OCI-LY1 (cell line): ENCODE measurements at regions not wholly inside any gene's neighbourhood (a gene's known extent, or its start where the extent isn't known, plus 50 kb on each side); places are given as distances from the start of the nearest gene placed in this dataset.

Experiments used
- H2AFZ ChIP-seq: fragments of 200-600 bp; sonication (generic), shearing (Covaris generic); 2 replicates; pipeline ENCODE4 v1.6.0; 2014; ENCODE audit warnings: antibody characterized with exemption, mild to moderate bottlenecking, low read length
- H3F3A ChIP-seq: fragments of 200-600 bp; sonication (generic), shearing (Covaris generic); 2 replicates; pipeline ENCODE4 v1.6.0; 2014; ENCODE audit warnings: mild to moderate bottlenecking, antibody characterized with exemption, low read length, moderate library complexity; ENCODE audit not compliant: insufficient read depth
- H3K27ac ChIP-seq: fragments of 200-600 bp; sonication (generic); 2 replicates; pipeline ENCODE4 v1.5.1; 2014; ENCODE audit warnings: low read length, mixed run types, mild to moderate bottlenecking, low read depth; ENCODE audit not compliant: poor library complexity, severe bottlenecking
- H3K27me3 ChIP-seq: fragments of 200-600 bp; sonication (generic); 2 replicates; pipeline ENCODE4 v1.6.0; 2014; ENCODE audit warnings: antibody characterized with exemption, mild to moderate bottlenecking, low read length, moderate library complexity; ENCODE audit not compliant: insufficient read depth
- H3K36me3 ChIP-seq: fragments of 200-600 bp; sonication (generic); 2 replicates; pipeline ENCODE4 v1.6.1; 2014; ENCODE audit warnings: mild to moderate bottlenecking, antibody characterized with exemption, low read length, moderate library complexity, mixed read lengths; ENCODE audit not compliant: insufficient read depth
- H3K4me1 ChIP-seq: fragments of 200-600 bp; sonication (generic); 2 replicates; pipeline ENCODE4 v1.5.1; 2014; ENCODE audit warnings: mild to moderate bottlenecking, low read length, moderate library complexity; ENCODE audit not compliant: insufficient read depth, severe bottlenecking
- H3K4me2 ChIP-seq: fragments of 200-600 bp; sonication (generic), shearing (Covaris generic); 2 replicates; pipeline ENCODE4 v1.6.1; 2014; ENCODE audit warnings: low read length
- H3K4me3 ChIP-seq: fragments of 200-600 bp; sonication (generic); 2 replicates; pipeline ENCODE4 v1.5.1; 2014; ENCODE audit warnings: low read length, low read depth, mild to moderate bottlenecking, mixed read lengths; ENCODE audit not compliant: poor library complexity, severe bottlenecking
- H3K79me2 ChIP-seq: fragments of 200-600 bp; shearing (Covaris generic); 2 replicates; pipeline ENCODE4 v1.6.1; 2016; ENCODE audit warnings: mixed run types, low read length, mixed read lengths; ENCODE audit not compliant: insufficient read depth
- H3K9ac ChIP-seq: fragments of 200-600 bp; sonication (generic), shearing (Covaris generic); 2 replicates; pipeline ENCODE4 v1.6.1; 2014; ENCODE audit warnings: mild to moderate bottlenecking, low read length, mixed read lengths
- H3K9me2 ChIP-seq: fragments of 200-600 bp; sonication (generic), shearing (Covaris generic); 2 replicates; pipeline ENCODE4 v1.6.1; 2014; ENCODE audit warnings: low read depth, mild to moderate bottlenecking, low read length, mixed read lengths
- H3K9me3 ChIP-seq: fragments of 200-600 bp; shearing (Covaris generic); 2 replicates; pipeline ENCODE4 v1.6.1; 2014; ENCODE audit warnings: low read length, mixed read lengths
- H4K20me1 ChIP-seq: fragments of 200-600 bp; sonication (generic), shearing (Covaris generic); 2 replicates; pipeline ENCODE4 v1.6.0; 2016; ENCODE audit warnings: mild to moderate bottlenecking, low read length; ENCODE audit not compliant: insufficient read depth
- EZH2 ChIP-seq: fragments of 200-600 bp; sonication (generic), shearing (Covaris generic); IDR thresholded peaks from 2 replicates; pipeline ENCODE4 v1.8.0; 2017; ENCODE audit warnings: borderline replicate concordance, mixed run types, mild to moderate bottlenecking, antibody characterized with exemption, low read length, moderate library complexity, mixed read lengths
- TF ChIP-seq, protein P1 (sequence below): fragments of 200-600 bp; sonication (generic), shearing (Covaris generic); IDR thresholded peaks from 2 replicates; pipeline ENCODE4 v1.5.1; 2017; ENCODE audit warnings: mild to moderate bottlenecking, antibody characterized with exemption, low read length, moderate library complexity, mixed read lengths

DNA sequence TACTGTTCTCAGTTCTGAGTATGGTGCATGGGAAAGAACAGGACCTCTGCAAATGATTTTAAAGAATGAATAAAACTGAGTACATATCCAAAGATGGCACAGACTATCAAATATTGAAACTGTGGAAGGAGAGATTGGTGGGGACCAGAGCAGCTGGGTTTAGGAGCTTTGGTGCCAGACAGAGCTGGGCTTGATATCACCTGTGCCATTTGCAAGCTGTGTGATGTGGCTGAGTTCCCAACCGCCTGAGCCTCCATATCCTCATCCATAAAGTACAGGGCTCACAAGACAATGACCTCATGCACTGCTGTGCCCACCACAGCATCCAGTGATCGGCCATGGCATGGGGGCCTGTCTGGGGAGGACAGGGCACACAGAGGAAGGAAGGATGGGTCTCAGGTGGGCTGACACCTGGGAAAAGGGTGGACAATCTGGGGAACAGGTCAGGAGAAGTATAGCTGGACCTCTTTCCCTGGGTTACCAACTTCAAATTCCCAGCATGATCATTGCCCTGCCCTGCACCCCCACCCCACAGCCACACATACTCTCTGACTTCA, 83.9 kb upstream of the RAB6C start:
- no peaks in the 10 kb centered on the region for H4K20me1 ChIP-seq
- no peaks in the 10 kb centered on the region for H3K36me3 ChIP-seq
- no peak overlapping the region for H3K4me2 ChIP-seq
- H3K4me1 ChIP-seq: no peaks in the 10 kb centered on the region
- no peak overlapping the region for H3K4me3 ChIP-seq
- no peaks in the 10 kb centered on the region for H3K9me3 ChIP-seq
- no peaks in the 10 kb centered on the region for H3K27me3 ChIP-seq
- TF ChIP-seq EZH2: no peak
- TF ChIP-seq, protein P1, sequence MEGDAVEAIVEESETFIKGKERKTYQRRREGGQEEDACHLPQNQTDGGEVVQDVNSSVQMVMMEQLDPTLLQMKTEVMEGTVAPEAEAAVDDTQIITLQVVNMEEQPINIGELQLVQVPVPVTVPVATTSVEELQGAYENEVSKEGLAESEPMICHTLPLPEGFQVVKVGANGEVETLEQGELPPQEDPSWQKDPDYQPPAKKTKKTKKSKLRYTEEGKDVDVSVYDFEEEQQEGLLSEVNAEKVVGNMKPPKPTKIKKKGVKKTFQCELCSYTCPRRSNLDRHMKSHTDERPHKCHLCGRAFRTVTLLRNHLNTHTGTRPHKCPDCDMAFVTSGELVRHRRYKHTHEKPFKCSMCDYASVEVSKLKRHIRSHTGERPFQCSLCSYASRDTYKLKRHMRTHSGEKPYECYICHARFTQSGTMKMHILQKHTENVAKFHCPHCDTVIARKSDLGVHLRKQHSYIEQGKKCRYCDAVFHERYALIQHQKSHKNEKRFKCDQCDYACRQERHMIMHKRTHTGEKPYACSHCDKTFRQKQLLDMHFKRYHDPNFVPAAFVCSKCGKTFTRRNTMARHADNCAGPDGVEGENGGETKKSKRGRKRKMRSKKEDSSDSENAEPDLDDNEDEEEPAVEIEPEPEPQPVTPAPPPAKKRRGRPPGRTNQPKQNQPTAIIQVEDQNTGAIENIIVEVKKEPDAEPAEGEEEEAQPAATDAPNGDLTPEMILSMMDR: no peak
- no peak overlapping the region for H3K27ac ChIP-seq
- no peak overlapping the region for H2AFZ ChIP-seq
- no peaks in the 10 kb centered on the region for H3F3A ChIP-seq
- no peak overlapping the region for H3K9ac ChIP-seq
- no peaks in the 10 kb centered on the region for H3K79me2 ChIP-seq
- H3K9me2 ChIP-seq: no peaks in the 10 kb centered on the region

DNA sequence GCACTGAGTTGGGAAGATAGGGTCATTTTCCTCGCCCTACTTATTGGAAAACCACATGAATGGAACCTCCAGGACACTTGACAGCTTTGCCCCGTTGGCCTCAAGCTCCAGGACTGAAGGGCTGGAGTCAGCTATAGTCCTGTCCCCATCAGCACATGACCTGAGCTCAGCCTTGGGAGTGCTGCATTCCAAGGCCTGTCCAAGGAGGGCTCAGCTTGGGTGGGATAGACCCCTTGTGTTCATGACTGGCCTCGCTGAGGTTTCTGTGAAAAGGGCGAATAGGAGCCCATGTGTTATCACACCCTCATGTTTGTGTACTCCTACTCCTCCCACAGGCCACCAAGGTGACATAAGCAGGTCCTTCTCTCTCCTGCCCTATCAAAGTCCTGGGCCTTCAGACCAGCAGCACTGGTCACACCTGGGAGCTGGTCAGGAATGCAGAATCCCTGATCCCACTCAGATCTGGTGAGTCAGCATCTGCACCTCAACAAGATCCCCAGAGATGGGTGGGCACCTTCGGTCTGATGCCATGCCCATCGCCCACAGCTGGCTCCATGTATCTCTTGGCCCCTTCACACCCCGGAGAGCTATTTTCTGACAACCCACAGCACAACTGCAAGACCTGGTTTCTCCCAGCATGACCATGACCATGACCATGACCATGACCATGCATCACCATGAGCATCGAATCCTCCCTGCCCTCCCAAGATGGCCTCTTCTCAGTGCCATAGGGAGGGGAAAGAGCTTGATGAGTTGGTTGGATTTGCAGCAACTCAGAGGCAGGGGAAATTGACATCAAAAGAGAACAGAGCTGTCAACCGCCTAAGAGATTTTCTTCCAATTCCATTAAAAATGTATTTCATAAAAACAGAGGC, 83.0 kb upstream of the RAB6C start:
- Histone ChIP-seq H3K36me3 (no peaks in the 10 kb centered on the region), H3F3A (no peaks in the 10 kb centered on the region)

DNA sequence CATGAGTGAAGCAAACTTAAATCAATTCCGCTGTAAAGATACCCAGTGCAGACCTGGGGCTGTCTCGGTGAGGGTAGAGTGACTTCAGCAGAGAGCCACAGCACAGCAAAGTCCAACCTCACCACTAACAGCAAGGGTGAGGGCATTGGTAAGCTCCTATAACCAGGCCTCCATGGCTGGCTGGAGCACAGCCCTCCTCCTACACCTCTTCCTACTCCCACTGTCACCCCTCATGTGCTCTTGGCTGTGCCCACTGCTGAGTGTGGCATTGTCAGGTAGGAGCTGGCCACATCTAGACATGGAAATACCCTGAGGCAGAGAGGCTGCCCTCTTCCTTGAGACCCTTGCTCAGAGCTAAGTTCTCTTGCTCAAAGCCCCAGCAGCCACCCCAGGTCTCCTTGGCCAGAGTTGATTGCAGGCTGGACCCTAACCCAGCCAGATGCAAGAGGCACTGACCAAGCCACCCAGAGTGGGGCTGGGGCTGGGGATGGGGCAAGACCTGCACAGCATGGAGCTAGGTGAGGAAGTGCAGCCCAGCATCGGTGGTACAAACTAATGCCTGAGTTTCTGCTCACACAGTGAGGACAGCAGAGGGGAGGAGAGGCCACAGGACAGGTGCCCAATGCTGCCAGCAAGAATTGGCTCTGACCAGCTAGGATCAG, 77.6 kb upstream of the RAB6C start:
- Histone ChIP-seq H3K4me2 (no peak overlapping the region), H3K9ac (no peak overlapping the region), H3K27ac (no peak overlapping the region), H3K4me3 (no peak overlapping the region), H3K9me2 (no peaks in the 10 kb centered on the region), H3K4me1 (no peaks in the 10 kb centered on the region), H3K36me3 (no peaks in the 10 kb centered on the region), H2AFZ (no peak overlapping the region), H4K20me1 (no peaks in the 10 kb centered on the region), H3K27me3 (no peaks in the 10 kb centered on the region), H3K9me3 (no peaks in the 10 kb centered on the region), H3K79me2 (no peaks in the 10 kb centered on the region), H3F3A (no peaks in the 10 kb centered on the region)
- TF ChIP-seq EZH2: no peak
- TF ChIP-seq, protein P1: no peak

More for the DNA sequence above, 83.0 kb upstream of the RAB6C start:
- H3K4me3 ChIP-seq: no peak overlapping the region
- no peaks in the 10 kb centered on the region for H3K79me2 ChIP-seq
- H3K4me1 ChIP-seq: no peaks in the 10 kb centered on the region
- no peak for TF ChIP-seq EZH2
- TF ChIP-seq, protein P1: no peak
- no peak overlapping the region for H2AFZ ChIP-seq
- H3K27me3 ChIP-seq: no peaks in the 10 kb centered on the region
- H3K4me2 ChIP-seq: no peak overlapping the region
- H4K20me1 ChIP-seq: no peaks in the 10 kb centered on the region
- H3K9ac ChIP-seq: no peak overlapping the region
- H3K27ac ChIP-seq: no peak overlapping the region
- no peaks in the 10 kb centered on the region for H3K9me2 ChIP-seq
- no peaks in the 10 kb centered on the region for H3K9me3 ChIP-seq
